Neural progenitor cell (in vitro differentiated cells): ENCODE measurements at regions not wholly inside any gene's neighbourhood (a gene's known extent, or its start where the extent isn't known, plus 50 kb on each side); places are given as distances from the start of the nearest gene placed in this dataset.

ENCODE experiments used
- EZH2phosphoT487 ChIP-seq: fragments of 200-600 bp; sonication (generic); IDR thresholded peaks from 2 replicates; pipeline ENCODE4 v1.6.1; 2017; ENCODE audit warnings: antibody characterized with exemption
- TF ChIP-seq, protein P1 (sequence below): fragments of 200-600 bp; sonication (generic); IDR thresholded peaks from 2 replicates; pipeline ENCODE4 v1.5.1; 2017; ENCODE audit warnings: antibody characterized with exemption, mild to moderate bottlenecking

DNA sequence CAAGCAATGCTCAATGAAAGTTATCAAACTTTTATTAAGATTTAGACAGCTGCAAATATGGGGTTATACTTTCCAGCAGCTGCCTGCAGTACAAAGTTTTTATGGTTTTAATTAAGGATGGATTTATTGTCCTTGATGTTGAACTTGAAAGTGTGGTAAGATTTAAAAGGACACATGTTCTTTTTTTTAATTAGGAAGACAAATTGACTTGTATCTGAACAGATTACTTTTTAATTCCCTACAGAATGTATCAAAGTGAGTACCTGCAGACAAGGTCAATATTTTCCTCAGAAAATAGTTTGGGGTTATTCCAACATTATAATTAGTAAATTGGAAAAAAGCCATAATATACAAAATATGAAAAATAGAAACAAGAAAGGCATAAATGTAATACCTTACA is 218.2 kb upstream of the NEIL3 start:
- TF ChIP-seq, protein P1, sequence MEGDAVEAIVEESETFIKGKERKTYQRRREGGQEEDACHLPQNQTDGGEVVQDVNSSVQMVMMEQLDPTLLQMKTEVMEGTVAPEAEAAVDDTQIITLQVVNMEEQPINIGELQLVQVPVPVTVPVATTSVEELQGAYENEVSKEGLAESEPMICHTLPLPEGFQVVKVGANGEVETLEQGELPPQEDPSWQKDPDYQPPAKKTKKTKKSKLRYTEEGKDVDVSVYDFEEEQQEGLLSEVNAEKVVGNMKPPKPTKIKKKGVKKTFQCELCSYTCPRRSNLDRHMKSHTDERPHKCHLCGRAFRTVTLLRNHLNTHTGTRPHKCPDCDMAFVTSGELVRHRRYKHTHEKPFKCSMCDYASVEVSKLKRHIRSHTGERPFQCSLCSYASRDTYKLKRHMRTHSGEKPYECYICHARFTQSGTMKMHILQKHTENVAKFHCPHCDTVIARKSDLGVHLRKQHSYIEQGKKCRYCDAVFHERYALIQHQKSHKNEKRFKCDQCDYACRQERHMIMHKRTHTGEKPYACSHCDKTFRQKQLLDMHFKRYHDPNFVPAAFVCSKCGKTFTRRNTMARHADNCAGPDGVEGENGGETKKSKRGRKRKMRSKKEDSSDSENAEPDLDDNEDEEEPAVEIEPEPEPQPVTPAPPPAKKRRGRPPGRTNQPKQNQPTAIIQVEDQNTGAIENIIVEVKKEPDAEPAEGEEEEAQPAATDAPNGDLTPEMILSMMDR = no peak
- TF ChIP-seq EZH2phosphoT487 = no peak
